ENCODE measurements at regions not wholly inside any gene's neighbourhood (a gene's known extent, or its start where the extent isn't known, plus 50 kb on each side); places are given as distances from the start of the nearest gene placed in this dataset.

DNA sequence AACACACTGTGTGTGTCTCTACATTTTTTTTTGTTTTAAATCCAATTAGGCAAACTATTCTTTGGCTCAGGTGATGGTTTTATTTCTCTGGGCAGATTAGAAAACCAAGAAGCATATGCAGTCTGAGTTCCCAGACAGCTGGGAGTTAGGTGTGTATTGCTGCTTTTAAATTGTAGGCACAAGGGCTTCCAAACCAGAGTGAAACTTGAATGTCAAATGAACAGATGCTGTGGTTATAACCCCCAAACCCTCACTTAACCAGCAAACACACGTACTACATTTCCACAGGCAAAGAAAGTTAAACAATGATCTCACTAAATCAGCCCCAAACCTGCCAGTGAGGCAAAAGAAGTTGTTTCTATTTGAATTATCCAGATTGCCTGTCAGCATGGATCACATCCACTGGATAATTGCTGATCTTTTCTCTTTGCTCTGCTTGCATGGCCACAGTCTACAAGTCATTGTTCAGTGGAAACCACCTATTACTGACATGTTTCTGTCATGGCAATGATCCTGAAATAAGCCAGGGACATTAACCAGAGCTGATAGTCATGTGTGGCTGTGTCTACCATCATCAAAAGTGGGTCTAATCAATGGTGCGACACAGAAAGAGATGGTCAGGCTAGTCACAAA, 576.5 kb upstream of the PLXNA2 start:
- no peaks in the 10 kb centered on the region for H3K4me1 Mint-ChIP-seq
- H3K27ac Mint-ChIP-seq = no peak overlapping the region
- intact Hi-C loops (cut with micrococcal nuclease) = no loop called here
- Histone ChIP-seq H3K4me2 (replicated peaks; ENCODE audit: extremely low read depth, low read length, poor library complexity, severe bottlenecking) (no peak overlapping the region), H3K4me1 (ENCODE audit: control insufficient read depth in 1 of 2, insufficient read depth in 2 of 2, low read length in 2 of 2) (no peaks in the 10 kb centered on the region), H3K4me3 (replicated peaks in 1 of 3; ENCODE audit: low read depth in 2 of 3, low read length in 3 of 3) (no peak overlapping the region), H2AFZ (ENCODE audit: insufficient read depth, low read depth, low read length, poor library complexity, severe bottlenecking) (no peak overlapping the region), H3K9me3 (replicated peaks in 1 of 2; ENCODE audit: control insufficient read depth in 1 of 2, insufficient read depth in 1 of 2, low read length in 2 of 2) (no peaks in the 10 kb centered on the region), H3K36me3 (replicated peaks in 1 of 2; ENCODE audit: control insufficient read depth in 1 of 2, insufficient read depth in 2 of 2, low read length in 2 of 2) (no peaks in the 10 kb centered on the region), H3K27me3 (ENCODE audit: control insufficient read depth in 2 of 2, insufficient read depth in 2 of 2, low read length in 2 of 2) (no peaks in the 10 kb centered on the region), H3K9ac (ENCODE audit: insufficient read depth, low read length, poor library complexity, severe bottlenecking) (no peak overlapping the region), H4K20me1 (ENCODE audit: insufficient read depth, low read length) (no peaks in the 10 kb centered on the region), H3K27ac (ENCODE audit: low read depth in 1 of 2, low read length in 2 of 2) (no peak overlapping the region), H3K79me2 (ENCODE audit: insufficient read depth, low read length) (no peaks in the 10 kb centered on the region)
- H3K9me3 Mint-ChIP-seq = peaks cover 0 to 5% (median 0%) of the 10 kb centered on the region in 7 donors
- H3K4me3 Mint-ChIP-seq = no peak overlapping the region
- peaks cover 0 to 10% (median 2%) of the 10 kb centered on the region in 3 donors for H3K27me3 Mint-ChIP-seq (ENCODE audit: low read depth in 3 of 3)
- 0% methylated on average over 1 of the region's 2 CpGs for WGBS (ENCODE audit: insufficient coverage)
- no peaks in the 10 kb centered on the region for H3K36me3 Mint-ChIP-seq
- DNase-seq = no peak
- TF ChIP-seq, protein P1, sequence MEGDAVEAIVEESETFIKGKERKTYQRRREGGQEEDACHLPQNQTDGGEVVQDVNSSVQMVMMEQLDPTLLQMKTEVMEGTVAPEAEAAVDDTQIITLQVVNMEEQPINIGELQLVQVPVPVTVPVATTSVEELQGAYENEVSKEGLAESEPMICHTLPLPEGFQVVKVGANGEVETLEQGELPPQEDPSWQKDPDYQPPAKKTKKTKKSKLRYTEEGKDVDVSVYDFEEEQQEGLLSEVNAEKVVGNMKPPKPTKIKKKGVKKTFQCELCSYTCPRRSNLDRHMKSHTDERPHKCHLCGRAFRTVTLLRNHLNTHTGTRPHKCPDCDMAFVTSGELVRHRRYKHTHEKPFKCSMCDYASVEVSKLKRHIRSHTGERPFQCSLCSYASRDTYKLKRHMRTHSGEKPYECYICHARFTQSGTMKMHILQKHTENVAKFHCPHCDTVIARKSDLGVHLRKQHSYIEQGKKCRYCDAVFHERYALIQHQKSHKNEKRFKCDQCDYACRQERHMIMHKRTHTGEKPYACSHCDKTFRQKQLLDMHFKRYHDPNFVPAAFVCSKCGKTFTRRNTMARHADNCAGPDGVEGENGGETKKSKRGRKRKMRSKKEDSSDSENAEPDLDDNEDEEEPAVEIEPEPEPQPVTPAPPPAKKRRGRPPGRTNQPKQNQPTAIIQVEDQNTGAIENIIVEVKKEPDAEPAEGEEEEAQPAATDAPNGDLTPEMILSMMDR (IDR thresholded peaks at IDR 0.05) = no peak

DNA sequence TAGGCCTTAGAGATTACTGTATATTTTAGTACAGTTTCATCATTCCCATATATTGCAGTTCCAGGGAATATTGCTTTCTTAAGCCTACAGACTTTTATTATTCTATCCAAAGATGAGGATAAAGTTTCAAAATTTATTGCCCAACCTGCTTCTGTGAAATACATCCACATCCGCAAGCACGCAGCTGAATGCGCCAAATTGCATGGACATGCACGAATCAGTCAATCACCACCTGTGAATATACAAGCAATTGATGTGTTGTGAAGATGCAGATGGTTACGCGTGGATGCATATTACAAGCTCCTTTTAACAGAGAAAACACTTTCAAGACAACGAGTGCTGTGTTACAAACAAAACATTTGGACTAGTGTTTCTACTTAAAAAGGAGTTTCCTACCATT, 577.8 kb upstream of the PLXNA2 start:
- Histone ChIP-seq H3K4me3 (replicated peaks in 1 of 3; ENCODE audit: low read depth in 2 of 3, low read length in 3 of 3) (no peak overlapping the region), H3K9ac (ENCODE audit: insufficient read depth, low read length, poor library complexity, severe bottlenecking) (no peak overlapping the region), H3K79me2 (ENCODE audit: insufficient read depth, low read length) (no peaks in the 10 kb centered on the region), H3K27me3 (ENCODE audit: control insufficient read depth in 2 of 2, insufficient read depth in 2 of 2, low read length in 2 of 2) (no peaks in the 10 kb centered on the region), H3K9me3 (replicated peaks in 1 of 2; ENCODE audit: control insufficient read depth in 1 of 2, insufficient read depth in 1 of 2, low read length in 2 of 2) (no peaks in the 10 kb centered on the region), H3K4me1 (ENCODE audit: control insufficient read depth in 1 of 2, insufficient read depth in 2 of 2, low read length in 2 of 2) (no peaks in the 10 kb centered on the region), H3K27ac (ENCODE audit: low read depth in 1 of 2, low read length in 2 of 2) (no peak overlapping the region), H2AFZ (ENCODE audit: insufficient read depth, low read depth, low read length, poor library complexity, severe bottlenecking) (no peak overlapping the region), H3K36me3 (replicated peaks in 1 of 2; ENCODE audit: control insufficient read depth in 1 of 2, insufficient read depth in 2 of 2, low read length in 2 of 2) (no peaks in the 10 kb centered on the region), H3K4me2 (replicated peaks; ENCODE audit: extremely low read depth, low read length, poor library complexity, severe bottlenecking) (no peak overlapping the region), H4K20me1 (ENCODE audit: insufficient read depth, low read length) (no peaks in the 10 kb centered on the region)
- Mint-ChIP-seq H3K36me3 (no peaks in the 10 kb centered on the region), H3K27ac (no peak overlapping the region), H3K4me3 (no peak overlapping the region), H3K9me3 (peaks cover 0 to 5% (median 0%) of the 10 kb centered on the region in 7 donors), H3K4me1 (no peaks in the 10 kb centered on the region), H3K27me3 (ENCODE audit: low read depth in 3 of 3) (peaks cover 0 to 6% (median 0%) of the 10 kb centered on the region in 3 donors)
- no peak for DNase-seq
- intact Hi-C loops (cut with micrococcal nuclease) = no loop called here
- 100% methylated on average over 4 of the region's 7 CpGs for WGBS (ENCODE audit: insufficient coverage)
- TF ChIP-seq, protein P1 (IDR thresholded peaks at IDR 0.05) = no peak
